ENCODE measurements at regions not wholly inside any gene's neighbourhood (a gene's known extent, or its start where the extent isn't known, plus 50 kb on each side); places are given as distances from the start of the nearest gene placed in this dataset.

- no peaks in the 10 kb centered on the region for H3K9me3 ChIP-seq (replicated peaks in 1 of 3)
- WGBS, 4 donors = 82 to 86% (median 82%) methylated on average over 10 of the region's 10 CpGs
- H3K4me3 ChIP-seq = no peak overlapping the region
- H3K36me3 ChIP-seq (replicated peaks in 1 of 2) = no peaks in the 10 kb centered on the region
- H3K4me1 ChIP-seq (replicated peaks in 1 of 2) = peaks cover 0 to under 1% of the 10 kb centered on the region in 2 donors
- no peaks in the 10 kb centered on the region for H3K27me3 ChIP-seq
- no peak overlapping the region for H3K27ac ChIP-seq
- no peak for TF ChIP-seq CTCF (IDR thresholded peaks at IDR 0.05)
- no peak for TF ChIP-seq POLR2A (IDR thresholded peaks at IDR 0.05)
- DNase-seq = no peak
- intact Hi-C loops (cut with DNase I) = no loop called here
Observed at GRCh38 chr19:29104605-29105241, 108.2 kb downstream of the UQCRFS1 start.

GRCh38 chr19:29098863-29099481, 114.0 kb downstream of the UQCRFS1 start:
- 33 to 51% (median 42%) methylated on average over 8 to 10 of the region's 10 CpGs for WGBS, 4 donors
- Histone ChIP-seq H3K27me3 (no peaks in the 10 kb centered on the region), H3K4me1 (replicated peaks in 1 of 2) (peaks cover 17 to 19% of the 10 kb centered on the region in 2 donors), H3K27ac (peak overlapping the region; percentile 81 to 97 (median 93)), H3K4me3 (no peak overlapping the region), H3K36me3 (replicated peaks in 1 of 2) (no peaks in the 10 kb centered on the region), H3K9me3 (replicated peaks in 1 of 3) (no peaks in the 10 kb centered on the region)
- TF ChIP-seq CTCF (IDR thresholded peaks at IDR 0.05) = peak in 1 of 6 experiments; percentile 5
- TF ChIP-seq POLR2A (IDR thresholded peaks at IDR 0.05) = peak in 1 of 2 donors; percentile 76
- peak; percentile 84 to 96 (median 93) for DNase-seq
- intact Hi-C loops (cut with DNase I) = no loop called here

DNA sequence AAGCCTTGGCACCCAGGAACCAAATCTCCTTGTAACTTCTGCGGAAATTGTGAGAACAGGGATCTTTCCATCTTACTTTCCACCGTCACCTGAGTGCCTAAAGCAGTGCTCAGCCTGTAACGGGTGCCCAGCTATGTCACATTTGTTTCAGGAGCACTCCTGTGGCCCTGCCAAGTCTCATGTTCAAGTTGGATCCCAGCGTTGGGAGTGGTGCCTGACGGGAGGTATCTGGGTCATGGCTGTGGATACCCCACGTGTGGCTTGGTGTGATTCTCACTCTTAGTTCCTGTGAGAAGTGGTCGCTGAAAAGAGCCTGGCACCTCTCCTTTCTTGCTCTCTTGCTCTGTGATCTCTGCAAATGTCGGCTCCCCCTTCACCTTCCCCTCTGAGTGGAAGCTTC, 114.9 kb downstream of the UQCRFS1 start:
- 52 to 60% (median 57%) methylated on average over 8 of the region's 8 CpGs for WGBS, 4 donors
- no peaks in the 10 kb centered on the region for H3K36me3 ChIP-seq (replicated peaks in 1 of 2)
- peak overlapping the region; percentile 81 to 97 (median 93) for H3K27ac ChIP-seq
- H3K27me3 ChIP-seq = no peaks in the 10 kb centered on the region
- H3K9me3 ChIP-seq (replicated peaks in 1 of 3) = no peaks in the 10 kb centered on the region
- intact Hi-C loops (cut with DNase I) = no loop called here
- peak in 6 of 7 donors; percentile 36 to 66 (median 50) for DNase-seq
- TF ChIP-seq POLR2A (IDR thresholded peaks at IDR 0.05) (no peak), CTCF (IDR thresholded peaks at IDR 0.05) (no peak)
- H3K4me3 ChIP-seq = no peak overlapping the region
- peaks cover 17 to 19% of the 10 kb centered on the region in 2 donors for H3K4me1 ChIP-seq (replicated peaks in 1 of 2)

DNA sequence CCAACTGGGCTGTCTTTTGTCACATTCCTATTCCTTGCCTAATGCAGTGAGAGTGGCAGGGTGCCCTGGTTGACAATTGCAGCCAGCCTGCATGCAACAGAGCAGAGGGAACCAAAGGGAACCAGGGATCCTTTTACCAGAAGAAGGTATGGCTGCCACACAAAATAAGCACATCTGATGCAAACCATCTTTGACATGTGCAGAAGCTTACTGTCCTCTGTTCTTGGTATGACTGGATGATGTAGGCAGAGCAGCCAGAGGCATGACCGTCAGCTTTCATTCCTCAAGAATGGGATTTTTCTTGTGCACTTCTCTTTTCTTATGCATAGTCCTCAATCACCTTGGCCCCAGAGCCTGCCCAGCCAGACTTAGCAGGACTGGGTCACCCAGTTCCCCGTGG, 116.1 kb downstream of the UQCRFS1 start:
- 74 to 92% (median 76%) methylated on average over 2 of the region's 2 CpGs for WGBS, 4 donors
- no peaks in the 10 kb centered on the region for H3K27me3 ChIP-seq

More for the DNA sequence above, 116.1 kb downstream of the UQCRFS1 start:
- Histone ChIP-seq H3K9me3 (replicated peaks in 1 of 3) (no peaks in the 10 kb centered on the region), H3K27ac (no peak overlapping the region), H3K4me3 (no peak overlapping the region), H3K4me1 (replicated peaks in 1 of 2) (peaks cover 17 to 19% of the 10 kb centered on the region in 2 donors), H3K36me3 (replicated peaks in 1 of 2) (no peaks in the 10 kb centered on the region)
- no peak for DNase-seq
- TF ChIP-seq CTCF (IDR thresholded peaks at IDR 0.05) (no peak), POLR2A (IDR thresholded peaks at IDR 0.05) (no peak)
- intact Hi-C loops (cut with DNase I) = no loop called here
